Suppressor macrophage treated with lipopolysaccharide for 1 hour (primary cell): ENCODE measurements at regions not wholly inside any gene's neighbourhood (a gene's known extent, or its start where the extent isn't known, plus 50 kb on each side); places are given as distances from the start of the nearest gene placed in this dataset.

Experiments used
- DNase-seq, 3 donors: peaks; one replicate each; pipeline ENCODE4 v3.0.0-alpha.2; 2020 to 2022

GRCh38 chr3:127457546-127458145 is 132.9 kb downstream of the TPRA1 start:
- no peak for DNase-seq

- DNase-seq, result peak; percentile 67 to 72 (median 68)
Observed at GRCh38 chr3:127457094-127457475, 133.4 kb downstream of the TPRA1 start.

- peak; percentile 79 to 85 (median 83) for DNase-seq
Observed at GRCh38 chr3:127456471-127457093, 134.0 kb downstream of the TPRA1 start.

- DNase-seq, result peak; percentile 65 to 87 (median 75)
Observed at GRCh38 chr3:127455541-127456450, 134.7 kb downstream of the TPRA1 start.

GRCh38 chr3:127454968-127455367 is 135.6 kb downstream of the TPRA1 start:
- DNase-seq, result no peak

- no peak for DNase-seq
Observed at GRCh38 chr3:127454051-127454450, 136.5 kb downstream of the TPRA1 start.

GRCh38 chr3:127452321-127452821 is 138.2 kb downstream of the TPRA1 start:
- no peak for DNase-seq

GRCh38 chr3:127451321-127451720 is 139.2 kb downstream of the TPRA1 start:
- no peak for DNase-seq

GRCh38 chr3:127450331-127450730 is 140.2 kb downstream of the TPRA1 start:
- DNase-seq, result no peak

- DNase-seq, result no peak
Observed at GRCh38 chr3:127449486-127450212, 140.9 kb downstream of the TPRA1 start.

GRCh38 chr3:127448671-127449070 is 141.9 kb downstream of the TPRA1 start:
- DNase-seq, result no peak

- DNase-seq, result no peak
Observed at GRCh38 chr3:127448161-127448561, 142.4 kb downstream of the TPRA1 start.

GRCh38 chr3:127446756-127447155 is 143.8 kb downstream of the TPRA1 start:
- no peak for DNase-seq

GRCh38 chr3:127445581-127446343 is 144.8 kb downstream of the TPRA1 start:
- no peak for DNase-seq

- no peak for DNase-seq
Observed at GRCh38 chr3:127444761-127445160, 145.8 kb downstream of the TPRA1 start.

GRCh38 chr3:127443581-127444375 is 146.8 kb downstream of the TPRA1 start:
- DNase-seq, result no peak

- no peak for DNase-seq
Observed at GRCh38 chr3:127442506-127442905, 148.0 kb downstream of the TPRA1 start.

- DNase-seq, result no peak
Observed at GRCh38 chr3:127441764-127442163, 148.8 kb downstream of the TPRA1 start.

GRCh38 chr3:127440384-127440783 is 150.1 kb downstream of the TPRA1 start:
- DNase-seq, result no peak

GRCh38 chr3:127439621-127440020 is 150.9 kb downstream of the TPRA1 start:
- no peak for DNase-seq

GRCh38 chr3:127438951-127439350 is 151.1 kb upstream of the PRR20G start:
- DNase-seq, result no peak
